Activated T-helper 1 cell treated with anti-CD3 and anti-CD28 coated beads, Interleukin-12 subunit alpha, Interleukin-12 subunit beta, Interleukin-2, Interleukin-4 antibody, amounts not matched to agents 30 ng/mL and 10 ng/mL and 1 ng/mL, durations not matched to agents 14 hours and 24 hours and 36 hours (primary cell): ENCODE measurements at regions not wholly inside any gene's neighbourhood (a gene's known extent, or its start where the extent isn't known, plus 50 kb on each side); places are given as distances from the start of the nearest gene placed in this dataset.
"Not testable (repeated sequence)": the region's sequence is repeated elsewhere in the genome, so short reads cannot be mapped to it uniquely, and the experiment has no call there.

ENCODE experiments used
- DNase-seq: peaks from one replicate; pipeline ENCODE4 v3.0.0; 2021; ENCODE audit warnings: low spot score
- H3K27ac Mint-ChIP-seq: one replicate; pipeline ENCODE4 v1.8.0; 2021; ENCODE audit warnings: mild to moderate bottlenecking, mixed read lengths
- H3K27me3 Mint-ChIP-seq: one replicate; pipeline ENCODE4 v1.8.0; 2022; ENCODE audit warnings: mild to moderate bottlenecking, moderate library complexity, mixed read lengths; ENCODE audit not compliant: insufficient read depth
- H3K36me3 Mint-ChIP-seq: one replicate; pipeline ENCODE4 v1.8.0; 2021; ENCODE audit warnings: low read depth, mixed read lengths
- H3K4me1 Mint-ChIP-seq: one replicate; pipeline ENCODE4 v1.8.0; 2021; ENCODE audit warnings: low read depth, mixed read lengths
- H3K4me3 Mint-ChIP-seq: one replicate; pipeline ENCODE4 v1.8.0; 2021; ENCODE audit warnings: mild to moderate bottlenecking, moderate library complexity, mixed read lengths
- H3K9me3 Mint-ChIP-seq: one replicate; pipeline ENCODE4 v1.8.0; 2021; ENCODE audit warnings: mixed read lengths
- intact Hi-C: fragments of 100-400 bp; cut with micrococcal nuclease; formaldehyde crosslinking; loops from one replicate; pipeline ENCODE4 v1.15.1; 2024

DNA sequence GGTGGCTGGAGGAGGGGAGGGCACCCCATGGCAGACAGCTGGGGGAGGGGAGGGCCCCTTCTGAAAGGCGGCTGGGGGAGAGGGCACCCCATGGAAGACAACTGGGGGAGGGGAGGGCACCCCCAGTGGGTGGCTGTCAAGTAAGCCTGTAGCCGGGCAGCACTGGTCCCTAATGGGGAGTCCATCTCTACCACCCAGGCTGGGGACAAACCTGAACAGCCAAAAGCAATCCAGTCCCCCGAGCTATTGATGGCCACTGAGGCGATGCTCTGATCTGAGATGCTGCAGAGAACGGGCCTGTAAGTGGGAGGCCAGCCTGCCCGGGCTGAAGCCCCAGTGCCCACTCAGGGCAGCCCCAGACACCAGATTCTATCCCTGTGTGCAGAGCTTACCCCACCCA, 5378.4 kb upstream of the TPTE start:
- H3K27me3 Mint-ChIP-seq, H3K9me3 Mint-ChIP-seq, H3K27ac Mint-ChIP-seq, DNase-seq, intact Hi-C loops, H3K4me1 Mint-ChIP-seq, H3K36me3 Mint-ChIP-seq, H3K4me3 Mint-ChIP-seq: not testable (repeated sequence)

DNA sequence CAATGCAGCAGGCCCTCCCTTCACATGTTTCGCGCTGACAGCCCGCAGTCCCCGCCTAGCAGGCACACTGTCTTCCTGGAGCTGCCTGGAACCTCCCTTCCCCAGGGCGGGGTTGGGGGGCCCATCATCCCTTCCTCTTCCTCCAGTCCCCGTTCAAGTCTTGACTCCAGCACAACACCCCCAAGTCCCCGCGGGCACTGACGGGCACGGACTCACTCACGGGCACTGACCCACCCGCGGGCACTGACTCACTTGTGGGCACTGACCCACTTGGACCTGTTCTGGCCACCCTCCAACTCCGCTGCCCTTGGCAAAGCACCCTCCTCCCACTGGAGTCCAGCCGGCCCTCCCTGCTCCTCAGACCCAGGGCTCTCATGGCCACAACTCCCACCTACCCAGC, 5376.7 kb upstream of the TPTE start:
- H3K9me3 Mint-ChIP-seq, intact Hi-C loops, H3K27ac Mint-ChIP-seq, DNase-seq, H3K27me3 Mint-ChIP-seq, H3K4me3 Mint-ChIP-seq, H3K4me1 Mint-ChIP-seq, H3K36me3 Mint-ChIP-seq: not testable (repeated sequence)

DNA sequence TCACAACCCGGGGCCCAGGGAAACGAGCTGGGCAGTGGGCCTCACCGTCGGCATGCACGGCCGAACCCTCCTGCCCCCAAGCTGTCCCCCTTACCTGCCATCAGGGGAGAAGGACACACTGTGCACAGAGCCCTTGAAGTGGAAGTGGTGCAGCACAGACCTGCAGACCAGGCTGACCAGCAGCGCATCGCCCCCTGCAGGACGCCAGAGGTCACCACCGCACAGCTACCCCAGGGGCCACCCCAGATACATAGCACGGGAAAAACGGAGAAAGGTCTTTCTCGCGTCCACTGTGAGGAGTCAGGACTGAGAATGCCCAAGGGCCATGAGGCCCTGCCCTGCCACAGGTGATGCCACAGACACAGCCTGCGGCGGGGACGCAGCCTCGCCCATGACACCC, 5373.7 kb upstream of the TPTE start:
- H3K27me3 Mint-ChIP-seq, H3K4me3 Mint-ChIP-seq, DNase-seq, H3K36me3 Mint-ChIP-seq, intact Hi-C loops, H3K9me3 Mint-ChIP-seq, H3K4me1 Mint-ChIP-seq, H3K27ac Mint-ChIP-seq: not testable (repeated sequence)

DNA sequence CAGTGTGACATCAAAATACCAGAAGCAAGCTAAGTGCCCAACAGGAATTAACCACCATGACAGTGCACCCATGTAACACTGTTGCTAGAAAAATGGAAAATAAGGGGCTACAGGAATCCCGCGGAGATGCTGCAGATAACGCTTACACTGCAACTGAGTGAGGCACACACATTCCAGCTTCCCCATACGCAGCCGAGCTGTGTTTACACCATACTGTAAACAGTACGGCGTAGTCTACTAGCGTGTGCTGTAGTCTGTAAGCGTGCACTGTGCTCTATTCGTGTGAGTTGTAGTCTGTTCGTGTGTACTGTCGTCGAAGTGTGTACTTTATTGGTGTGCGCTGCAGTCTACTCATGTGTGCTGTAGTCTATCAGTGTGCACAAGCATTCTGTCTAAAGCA, 5372.2 kb upstream of the TPTE start:
- H3K27ac Mint-ChIP-seq, DNase-seq, H3K9me3 Mint-ChIP-seq, H3K27me3 Mint-ChIP-seq, H3K36me3 Mint-ChIP-seq, intact Hi-C loops, H3K4me1 Mint-ChIP-seq, H3K4me3 Mint-ChIP-seq: not testable (repeated sequence)

DNA sequence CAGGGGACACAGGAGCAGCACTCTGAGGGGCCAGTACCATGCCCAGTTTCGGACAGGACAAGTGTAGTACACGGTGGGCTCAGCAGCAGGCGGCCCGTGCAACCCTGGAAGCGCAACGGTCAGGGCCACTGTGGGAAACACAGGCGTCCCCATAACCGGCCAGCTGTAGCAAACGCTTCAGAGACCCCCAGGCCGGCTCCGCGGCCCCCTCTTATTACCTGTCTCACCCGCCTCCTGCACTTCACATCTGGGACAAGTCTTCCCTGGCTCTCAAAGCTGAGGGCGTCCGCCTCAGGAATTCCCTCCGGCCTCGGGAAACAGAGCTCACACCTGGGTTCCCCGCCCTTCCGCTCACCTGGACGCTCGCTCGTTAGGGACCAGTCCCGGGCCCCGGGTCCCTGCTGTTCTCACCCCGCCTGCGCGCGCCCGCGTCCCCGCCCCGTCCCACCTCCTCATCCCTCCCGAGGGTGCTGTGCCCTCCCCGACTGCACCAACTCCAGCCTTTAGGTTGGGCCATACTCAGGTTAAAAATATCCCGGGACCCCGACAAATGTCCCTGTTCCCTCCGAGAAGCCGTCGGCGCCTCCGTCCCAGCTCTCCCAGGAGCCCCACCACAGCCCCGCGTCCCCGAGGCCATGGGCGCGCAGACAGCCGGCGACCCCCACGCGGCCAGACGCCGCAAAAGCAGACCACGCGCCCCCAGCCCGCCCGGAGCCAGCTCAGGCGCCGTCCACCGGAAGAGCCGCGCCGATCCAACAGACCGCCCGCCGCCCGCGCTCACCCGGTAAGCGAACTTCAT, 5367.3 kb upstream of the TPTE start:
- H3K27ac Mint-ChIP-seq, H3K27me3 Mint-ChIP-seq, intact Hi-C loops, DNase-seq, H3K36me3 Mint-ChIP-seq, H3K4me3 Mint-ChIP-seq, H3K4me1 Mint-ChIP-seq, H3K9me3 Mint-ChIP-seq: not testable (repeated sequence)

DNA sequence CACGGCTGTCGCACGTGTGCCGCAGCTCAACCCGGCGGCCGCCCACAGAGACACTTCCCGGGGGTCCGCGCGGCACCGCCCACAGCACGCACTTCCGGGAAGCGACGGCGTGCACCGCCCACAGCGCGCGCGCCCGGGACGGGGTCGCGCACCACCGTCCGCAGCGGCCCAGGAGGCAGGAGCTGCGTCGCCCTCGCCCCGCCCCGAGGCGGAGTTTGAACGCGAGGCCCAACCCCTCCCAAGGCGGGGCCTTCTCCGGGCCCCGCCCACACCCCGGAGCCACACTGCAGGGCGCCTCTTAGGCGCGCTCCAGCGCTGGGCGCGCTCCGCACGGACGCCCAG, 5366.8 kb upstream of the TPTE start:
- DNase-seq, result peak; percentile 90
- H3K27ac Mint-ChIP-seq, H3K4me3 Mint-ChIP-seq, H3K9me3 Mint-ChIP-seq, H3K4me1 Mint-ChIP-seq, H3K36me3 Mint-ChIP-seq, intact Hi-C loops, H3K27me3 Mint-ChIP-seq: not testable (repeated sequence)

DNA sequence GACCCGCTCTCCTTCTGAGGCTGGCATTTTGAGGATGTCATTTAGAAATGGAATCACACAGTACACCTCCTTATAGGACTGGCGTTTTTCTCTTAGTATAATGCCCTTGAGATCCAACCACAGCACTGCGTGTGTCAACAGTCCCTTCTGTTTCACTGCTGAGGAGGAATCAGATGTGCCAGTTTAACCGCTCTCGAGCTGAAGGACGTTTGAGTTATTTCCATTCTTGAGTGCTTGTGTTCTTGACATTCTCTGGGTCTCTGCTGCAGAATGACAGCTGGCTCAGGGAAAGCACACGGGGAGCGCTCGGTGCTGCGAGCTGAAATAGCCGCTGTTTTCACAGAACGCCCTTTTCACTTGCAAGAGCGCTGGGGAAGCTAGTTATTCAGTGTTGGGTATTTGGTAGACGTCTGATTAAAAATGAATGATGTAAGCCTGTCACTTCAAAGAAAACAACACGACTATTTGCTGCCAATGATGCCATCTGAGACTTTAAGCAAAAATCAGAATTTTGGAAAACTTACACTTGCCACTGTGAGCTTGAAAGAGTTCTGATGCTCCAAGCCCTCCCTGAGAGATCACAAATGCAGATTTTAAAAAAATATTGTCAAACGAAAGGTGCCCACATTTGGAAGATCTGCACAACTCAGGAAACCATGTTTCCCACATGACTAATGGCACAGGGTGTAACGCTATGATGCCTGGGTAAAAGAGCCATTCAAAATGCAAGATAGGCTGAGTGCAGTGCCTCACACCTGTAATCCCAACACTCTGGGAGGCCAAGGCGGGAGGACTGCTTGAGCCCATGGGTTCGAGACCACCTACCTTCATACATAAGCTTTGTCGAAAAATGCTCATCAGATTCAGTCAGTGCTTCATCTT, 5358.4 kb upstream of the TPTE start:
- H3K4me3 Mint-ChIP-seq, H3K27me3 Mint-ChIP-seq, intact Hi-C loops, DNase-seq, H3K9me3 Mint-ChIP-seq, H3K36me3 Mint-ChIP-seq, H3K27ac Mint-ChIP-seq, H3K4me1 Mint-ChIP-seq: not testable (repeated sequence)

DNA sequence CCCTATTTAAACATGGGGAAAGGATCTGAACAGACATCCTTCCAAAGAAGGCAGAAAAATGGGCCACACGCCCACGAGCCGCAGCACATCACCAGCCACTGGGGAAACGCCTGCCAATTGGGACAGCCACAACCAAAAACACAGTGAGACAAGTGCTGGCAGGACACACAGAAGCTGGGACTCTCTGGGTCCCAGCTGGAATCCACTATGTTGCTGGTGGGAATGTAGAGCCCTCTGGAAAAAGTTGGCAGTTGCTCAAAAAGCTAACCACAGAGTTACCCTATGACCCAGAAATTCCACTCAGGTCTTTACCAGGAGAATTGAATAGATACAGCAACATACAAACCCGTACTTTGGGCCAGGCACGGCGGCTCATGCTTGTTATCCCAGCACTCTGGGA, 5355.6 kb upstream of the TPTE start:
- intact Hi-C loops, H3K4me3 Mint-ChIP-seq, H3K27ac Mint-ChIP-seq, H3K27me3 Mint-ChIP-seq, H3K36me3 Mint-ChIP-seq, H3K9me3 Mint-ChIP-seq, DNase-seq, H3K4me1 Mint-ChIP-seq: not testable (repeated sequence)
